ENCODE measurements at regions not wholly inside any gene's neighbourhood (a gene's known extent, or its start where the extent isn't known, plus 50 kb on each side); places are given as distances from the start of the nearest gene placed in this dataset.
"Not testable (repeated sequence)": the region's sequence is repeated elsewhere in the genome, so short reads cannot be mapped to it uniquely, and the experiment has no call there.

DNA sequence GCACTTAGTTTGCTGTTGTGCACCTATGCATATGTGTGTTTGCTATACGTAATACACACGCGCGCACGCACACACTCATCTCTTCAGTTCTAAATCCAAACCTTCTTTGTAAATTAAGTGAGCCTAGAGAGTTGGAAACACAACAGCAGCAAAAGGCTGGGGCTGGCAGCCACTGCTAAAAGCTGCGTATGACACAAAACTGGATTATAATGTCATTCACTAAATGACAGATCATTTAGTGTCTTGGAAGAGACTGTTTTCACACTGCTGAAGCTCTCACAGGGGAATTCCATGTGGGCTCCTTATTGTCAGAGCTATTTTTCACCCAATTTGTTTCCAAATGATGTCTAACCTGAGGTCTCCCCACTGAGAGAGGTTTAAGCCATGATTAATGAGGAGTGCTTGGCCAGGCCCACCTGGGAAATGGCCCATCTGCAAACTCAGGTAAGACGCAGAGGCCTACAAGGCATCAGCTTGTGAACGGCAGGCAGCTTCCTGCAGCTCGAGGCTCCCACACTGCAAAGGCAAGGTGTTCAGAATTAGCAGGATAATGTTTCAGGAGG lies 94.2 kb downstream of the OLIG3 start:
- DNase-seq (ENCODE audit: low spot score), result no peak

DNA sequence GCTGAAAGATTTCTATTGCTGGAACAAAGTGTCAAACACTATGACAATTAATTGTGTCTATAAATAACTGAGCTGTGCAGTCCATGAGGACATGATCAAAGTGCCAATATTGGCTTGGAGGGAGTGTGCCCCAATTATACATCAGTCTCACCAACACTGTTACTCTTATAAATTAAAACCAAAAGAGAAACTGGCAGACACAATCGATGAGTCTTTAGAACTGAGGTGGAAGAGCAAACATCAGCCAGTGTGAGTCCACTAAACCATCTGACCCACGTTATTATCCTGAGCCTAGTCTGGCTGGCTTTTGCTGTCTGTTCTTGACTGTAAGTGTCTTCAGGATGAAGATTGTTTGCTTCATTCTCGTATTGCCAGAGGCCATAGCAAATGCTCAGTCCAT lies 98.9 kb downstream of the OLIG3 start:
- DNase-seq (ENCODE audit: low spot score), result no peak

DNA sequence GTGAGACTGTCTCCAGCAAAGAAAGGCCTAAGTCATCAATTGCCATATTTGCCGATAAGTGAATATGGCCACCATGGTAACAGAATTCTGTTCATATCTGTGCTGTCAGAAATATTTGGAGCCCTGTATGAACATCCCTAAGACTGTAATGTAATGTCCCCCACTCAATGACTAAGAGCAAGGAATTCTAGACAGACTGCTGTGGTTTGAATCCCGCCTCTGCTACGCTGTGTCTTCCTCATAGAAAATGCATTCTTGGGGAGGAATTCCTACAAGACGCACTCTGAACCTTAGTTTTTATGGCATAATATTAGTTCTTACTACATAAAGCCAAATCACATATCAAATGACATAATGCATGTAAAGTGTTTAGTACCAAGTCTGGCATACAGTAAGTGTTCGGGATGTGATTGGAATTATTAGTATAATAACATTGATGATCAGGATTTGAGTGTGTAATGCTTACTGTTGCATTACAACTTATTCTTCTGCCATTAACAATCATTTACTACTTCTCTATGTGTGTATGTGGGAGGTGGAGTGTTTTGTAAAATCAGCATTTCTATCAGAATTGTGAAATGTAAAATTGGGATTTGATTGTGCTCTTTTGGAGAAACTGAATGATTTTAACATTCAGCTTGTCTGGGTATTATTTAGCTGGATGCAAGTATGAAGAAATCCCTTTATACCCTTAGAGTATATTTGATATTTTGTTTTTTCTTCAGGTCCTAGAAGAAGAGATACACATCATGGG lies 103.0 kb downstream of the OLIG3 start:
- no peak for DNase-seq (ENCODE audit: low spot score)

DNA sequence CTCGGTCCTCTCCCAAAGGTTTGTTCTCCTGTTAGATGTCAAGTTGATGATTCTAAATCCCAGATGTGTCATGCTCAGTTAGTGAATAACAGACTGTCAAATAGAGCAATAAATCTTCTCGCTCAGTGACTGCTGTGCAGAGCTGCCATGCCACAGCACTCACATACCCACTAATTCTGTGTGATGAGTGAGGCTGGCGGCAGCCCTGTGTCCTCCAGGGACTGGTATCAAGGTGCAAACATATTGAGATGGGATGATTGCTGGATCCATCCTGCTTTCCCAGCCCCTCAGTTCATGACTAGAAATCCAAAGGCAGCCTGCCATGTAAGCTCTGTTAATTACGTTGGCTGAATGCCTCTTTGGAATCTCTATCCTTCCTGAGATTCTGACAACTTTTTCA lies 103.9 kb downstream of the OLIG3 start:
- DNase-seq (ENCODE audit: low spot score), result no peak

DNA sequence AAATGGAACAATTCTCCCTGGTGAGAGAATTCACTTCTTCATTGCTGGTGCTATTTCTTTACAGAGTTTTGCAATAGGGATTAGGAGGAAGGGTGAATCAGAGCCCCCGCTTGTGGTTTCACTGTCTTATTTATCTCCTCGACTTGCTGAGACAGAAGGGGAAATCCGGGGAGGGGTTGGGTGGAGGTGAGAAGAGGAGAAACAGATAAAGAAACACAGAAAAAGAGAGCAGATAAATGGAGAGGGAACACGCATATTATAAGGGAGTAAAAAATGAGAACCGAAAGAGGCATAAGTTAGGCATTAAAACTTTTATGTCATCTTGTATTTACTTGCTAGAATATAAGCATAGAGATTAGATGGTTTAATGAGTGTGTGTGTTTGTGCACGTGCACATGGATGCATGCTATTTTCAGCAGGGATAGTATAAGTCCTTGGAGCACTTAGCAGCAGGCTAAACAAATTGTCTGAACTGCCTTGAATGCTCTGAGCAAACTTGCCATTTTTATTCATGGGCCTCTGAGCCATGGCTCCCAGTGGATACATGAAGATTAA lies 105.0 kb downstream of the OLIG3 start:
- DNase-seq (ENCODE audit: low spot score), result no peak

DNA sequence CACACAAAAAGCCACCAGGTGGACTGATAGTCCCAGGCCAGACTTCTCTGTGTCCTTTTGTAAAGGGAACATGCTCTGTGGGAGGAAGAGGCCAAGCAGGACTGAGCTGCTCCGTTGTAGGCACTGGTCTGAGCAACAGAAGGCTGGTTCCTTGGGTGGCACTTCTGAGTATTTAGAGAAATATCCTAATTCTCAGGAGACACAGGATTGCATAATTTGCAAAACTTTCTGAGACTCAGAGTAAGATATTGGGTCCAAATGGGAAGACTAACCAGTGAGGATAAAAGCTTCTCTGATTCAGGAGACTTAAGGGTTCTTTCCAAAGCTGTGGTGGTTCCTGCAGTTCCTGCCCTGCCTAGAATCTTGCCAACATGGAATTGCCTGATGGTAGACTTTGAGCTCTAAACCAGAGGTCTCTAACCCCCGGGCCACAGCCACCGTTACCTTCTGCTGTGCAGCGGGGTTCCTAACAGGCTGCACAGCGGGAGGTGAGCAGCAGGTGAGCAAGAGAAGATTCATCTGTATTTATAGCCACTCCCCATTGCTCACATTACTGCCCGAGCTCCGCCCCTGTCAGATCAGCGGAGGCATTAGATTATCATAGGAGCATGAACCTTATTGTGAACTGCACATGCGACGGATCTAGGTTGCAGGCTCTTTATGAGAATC lies 107.0 kb downstream of the OLIG3 start:
- DNase-seq (ENCODE audit: low spot score), result no peak

DNA sequence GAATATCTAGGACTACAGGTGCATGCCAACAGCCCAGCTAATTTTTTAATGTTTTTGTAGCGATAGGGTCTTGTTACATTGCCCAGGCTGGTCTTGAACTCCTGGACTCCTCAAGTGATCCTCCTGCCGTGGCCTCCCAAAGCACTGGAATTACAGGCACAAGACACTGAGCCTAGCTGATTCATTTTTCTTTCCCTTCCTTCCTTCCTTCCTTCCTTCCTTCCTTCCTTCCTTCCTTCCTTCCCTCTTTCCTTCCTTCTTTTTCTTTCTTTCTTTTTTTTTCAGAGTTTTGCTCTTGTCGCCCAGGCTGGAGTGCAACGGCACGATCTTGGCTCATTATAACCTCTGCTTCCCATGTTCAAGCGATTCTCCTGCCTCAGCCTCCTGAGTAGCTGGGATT lies 110.9 kb downstream of the OLIG3 start:
- not testable (repeated sequence) for DNase-seq (ENCODE audit: low spot score)

DNA sequence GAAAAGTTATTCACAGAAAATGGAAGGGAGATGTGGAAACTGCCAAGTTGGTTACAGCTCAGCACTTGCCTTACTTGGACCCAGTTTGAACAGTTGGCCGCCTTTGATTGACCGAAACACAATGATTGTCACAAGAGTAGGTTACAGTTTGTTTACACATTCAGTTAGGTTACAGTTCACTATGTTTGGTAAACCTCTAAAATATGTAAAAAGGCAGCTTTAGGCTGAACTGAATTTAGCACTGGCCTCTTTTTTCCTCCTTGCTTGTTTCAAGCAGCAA lies 116.2 kb downstream of the OLIG3 start:
- DNase-seq (ENCODE audit: low spot score), result no peak

DNA sequence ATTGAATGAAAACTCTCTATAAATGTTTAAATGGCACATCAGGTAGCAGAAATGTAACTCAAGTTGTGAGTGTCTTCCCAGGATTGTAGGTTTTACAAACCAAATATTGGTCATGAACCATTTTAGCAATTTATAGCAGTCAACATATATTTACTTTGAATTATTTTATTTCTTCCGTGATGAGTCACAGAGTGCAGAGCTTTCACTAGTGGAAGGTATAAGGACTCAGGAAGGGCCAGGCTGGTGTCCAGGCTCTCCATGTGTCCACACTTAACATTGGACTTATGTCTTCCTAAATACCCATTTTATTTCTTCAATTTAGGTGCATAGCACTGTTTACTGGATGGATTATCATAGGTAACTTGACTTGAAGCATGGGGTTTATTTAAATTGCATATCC lies 120.9 kb downstream of the OLIG3 start:
- DNase-seq (ENCODE audit: low spot score), result no peak

DNA sequence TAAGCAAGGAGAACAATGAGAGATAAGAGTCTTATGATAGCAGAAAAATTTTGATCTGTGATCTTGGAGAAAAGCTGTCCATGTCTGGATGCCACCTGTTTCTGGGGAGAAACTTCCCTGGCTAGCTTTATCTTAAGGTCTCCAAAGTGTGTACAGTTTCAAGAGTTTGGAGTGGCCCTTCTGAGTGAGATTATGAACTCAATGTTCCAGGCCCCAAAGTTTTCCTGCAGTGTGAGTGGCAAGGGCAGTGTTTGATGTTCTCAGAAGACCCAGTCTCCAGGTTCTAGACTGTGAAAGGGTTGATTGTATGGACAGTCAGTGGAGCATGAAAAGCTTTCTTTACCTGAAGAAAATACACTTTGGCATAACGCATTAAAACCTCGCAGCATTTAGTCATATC lies 121.7 kb downstream of the OLIG3 start:
- no peak for DNase-seq (ENCODE audit: low spot score)

DNA sequence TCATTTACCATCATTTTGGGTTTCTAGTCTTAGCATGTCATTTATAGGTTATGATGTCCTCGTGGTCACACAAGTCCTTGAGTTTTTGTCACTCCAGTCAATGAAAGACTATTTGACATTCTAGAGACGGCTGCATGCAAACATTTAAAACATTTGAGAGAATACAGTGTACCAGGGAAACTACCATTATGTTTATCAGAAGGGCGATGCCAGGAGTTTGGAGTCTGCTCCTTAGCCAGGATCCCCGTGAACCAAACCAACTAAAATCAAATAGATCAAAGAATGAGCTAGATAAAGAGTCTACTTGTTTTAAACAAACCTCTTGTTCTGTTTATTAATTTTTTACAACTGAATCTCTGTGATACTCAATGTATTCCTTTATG lies 122.6 kb downstream of the OLIG3 start:
- no peak for DNase-seq (ENCODE audit: low spot score)

DNA sequence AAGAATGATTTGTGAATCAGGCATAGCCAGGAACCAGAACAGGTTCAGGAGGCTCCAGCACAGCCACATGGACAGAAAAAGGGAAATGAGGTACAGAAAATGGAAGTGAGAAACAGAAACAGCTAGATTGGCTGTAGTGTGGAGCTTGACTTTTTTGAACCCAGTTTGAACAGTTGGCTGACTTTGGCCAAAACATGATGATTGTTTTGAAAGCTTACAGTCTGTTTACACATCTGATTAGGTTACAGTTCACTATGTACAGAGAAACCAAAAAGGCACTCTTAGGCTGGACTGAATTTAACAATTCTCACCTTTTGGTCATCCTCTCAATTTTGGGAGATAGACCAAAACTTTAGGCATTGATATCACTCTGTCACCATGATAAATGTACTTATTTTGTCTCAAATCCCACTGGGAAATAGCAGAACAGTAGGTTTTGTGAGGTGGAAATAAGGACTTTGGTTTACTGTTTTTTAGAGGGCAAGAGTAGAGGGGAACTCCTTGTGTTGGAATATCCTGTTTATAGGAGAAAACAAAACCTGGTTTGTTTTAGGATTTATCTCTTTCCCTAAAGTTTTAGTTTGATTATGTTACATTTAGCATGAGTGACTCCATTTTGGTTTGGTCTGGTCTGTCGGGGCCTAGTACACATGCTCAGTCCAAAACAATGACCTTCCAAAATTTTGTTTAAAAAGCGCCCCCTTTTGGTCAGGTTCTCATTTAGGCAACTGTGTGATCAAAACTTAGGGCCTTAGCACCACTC lies 123.1 kb downstream of the OLIG3 start:
- no peak for DNase-seq (ENCODE audit: low spot score)

DNA sequence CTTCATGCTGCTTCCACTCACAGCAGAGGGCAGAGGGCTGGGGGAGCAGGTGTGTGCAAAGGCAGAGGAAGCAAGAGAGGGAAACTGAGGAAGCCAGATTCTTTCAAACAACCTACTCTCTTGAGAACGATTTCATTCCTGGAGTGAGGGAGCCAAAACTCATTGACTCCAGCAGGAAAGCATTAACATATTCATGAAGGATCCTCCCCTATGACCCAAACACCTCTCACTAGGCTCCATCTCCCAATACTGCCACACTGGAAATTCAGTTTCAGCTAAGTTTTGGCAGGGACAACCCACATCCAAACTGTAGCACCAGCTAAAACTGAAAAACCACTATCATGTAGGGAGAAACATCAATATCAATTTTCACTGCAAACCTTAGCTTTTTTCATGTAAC lies 125.1 kb downstream of the OLIG3 start:
- DNase-seq (ENCODE audit: low spot score), result no peak

DNA sequence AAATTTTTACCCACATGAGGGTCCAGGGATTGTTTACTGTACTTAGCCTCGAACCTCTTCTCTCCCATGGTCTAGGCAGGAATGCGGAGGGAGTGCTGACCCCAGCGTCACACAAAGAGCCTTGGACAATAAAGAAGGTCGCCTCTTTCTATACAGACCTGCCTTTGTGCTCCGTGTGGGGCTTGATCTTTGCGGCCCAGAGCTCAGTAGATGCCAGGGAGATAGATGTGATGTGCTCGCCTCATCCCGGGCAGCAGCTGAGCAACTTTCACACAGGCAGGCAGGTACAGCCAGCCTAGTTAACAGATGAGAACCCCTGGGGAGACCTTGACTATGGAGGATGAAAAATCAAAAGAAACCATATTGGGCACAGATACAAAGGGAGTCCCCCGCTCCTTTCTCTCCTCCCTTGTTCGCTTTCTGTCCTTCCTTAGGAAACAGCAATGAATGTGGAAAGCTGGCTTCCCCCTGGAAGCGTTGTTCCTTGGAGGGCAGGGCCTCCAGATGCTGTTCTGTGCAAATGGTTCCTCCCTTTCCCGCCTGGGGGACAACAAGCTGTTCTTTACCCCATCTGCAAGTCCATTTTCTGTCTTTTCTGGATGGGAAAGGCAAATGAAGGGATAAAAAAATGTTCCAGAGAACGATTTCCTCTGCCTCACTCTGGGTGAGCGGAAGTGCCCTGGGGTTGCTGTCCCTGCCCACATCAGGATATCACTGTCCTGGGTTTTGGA lies 128.3 kb downstream of the OLIG3 start:
- DNase-seq (ENCODE audit: low spot score), result no peak

DNA sequence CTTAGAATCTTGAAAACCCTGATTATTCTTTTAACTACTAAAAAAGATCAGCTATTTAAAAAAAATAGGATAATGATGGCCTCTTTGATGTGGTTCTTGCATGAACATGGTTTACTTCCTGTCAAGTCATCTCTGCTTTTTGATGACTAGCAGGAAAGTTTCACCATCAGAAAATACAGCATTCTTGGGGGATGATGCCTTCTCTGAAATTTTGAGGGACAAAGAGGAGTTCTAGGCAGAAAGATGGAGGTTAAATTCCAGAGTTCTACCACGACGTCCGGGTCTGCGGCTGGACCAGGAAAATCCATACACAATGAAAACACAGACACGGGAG lies 130.4 kb downstream of the OLIG3 start:
- no peak for DNase-seq (ENCODE audit: low spot score)

DNA sequence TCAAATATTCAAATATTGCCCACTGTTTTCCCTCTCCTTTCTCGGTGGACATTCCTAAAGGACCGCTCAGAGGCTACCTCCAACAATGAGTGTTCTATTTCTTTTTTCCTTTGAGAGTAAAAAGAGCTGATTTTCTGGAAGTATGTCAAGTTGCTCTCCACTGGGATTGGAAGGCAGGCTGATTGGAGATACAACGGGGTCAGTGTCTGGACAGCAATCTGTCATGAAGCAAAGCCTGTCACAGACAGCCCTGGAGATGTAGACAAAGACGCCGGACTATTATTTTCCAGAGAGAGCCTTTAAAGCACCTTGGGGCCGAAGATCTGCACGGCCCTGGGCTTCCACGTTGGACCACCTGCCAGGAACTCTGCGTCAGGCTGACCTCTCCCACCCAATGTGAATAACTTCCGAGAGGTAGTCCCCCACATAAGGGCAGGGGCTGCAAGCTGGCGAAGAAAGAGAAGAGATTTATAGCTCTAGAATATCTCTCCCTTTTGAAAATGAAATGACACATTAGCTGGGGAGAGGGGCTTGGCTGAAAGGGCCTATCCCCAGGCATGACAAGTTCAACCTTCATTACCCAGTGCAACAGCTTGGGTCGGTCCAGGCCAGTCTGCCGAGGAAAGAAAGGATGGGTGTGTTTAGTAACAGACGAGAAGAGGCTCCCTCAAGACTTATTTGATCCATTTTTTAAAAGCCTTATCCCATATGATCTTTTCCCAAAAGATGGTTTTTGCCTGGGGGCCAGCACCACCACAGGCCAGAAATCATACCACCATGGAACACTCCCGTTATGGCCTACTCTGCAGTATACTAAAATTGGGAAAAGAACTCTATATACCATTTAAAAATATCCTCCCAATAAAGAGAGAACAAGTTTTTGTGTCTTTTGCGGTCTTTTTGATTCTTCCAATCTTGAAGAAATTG lies 131.1 kb downstream of the OLIG3 start:
- DNase-seq (ENCODE audit: low spot score), result no peak

DNA sequence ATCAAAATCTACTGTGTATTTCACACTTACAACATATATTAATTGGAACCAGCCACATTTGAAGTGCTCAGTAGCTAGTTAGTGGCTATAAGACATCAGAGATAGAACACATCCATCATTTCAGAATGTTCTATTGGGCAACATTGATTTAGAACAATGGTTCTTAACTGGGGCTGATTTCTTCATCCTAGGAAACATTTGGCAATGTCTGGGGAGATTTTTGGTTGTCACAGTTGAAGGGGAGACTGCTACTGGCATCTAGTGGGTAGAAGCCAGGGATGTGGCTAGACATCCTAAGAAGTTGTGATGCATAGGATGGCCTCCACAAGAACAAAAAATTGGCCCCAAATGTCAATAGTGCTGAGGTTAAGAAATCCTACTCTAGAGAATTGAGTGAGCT lies 132.5 kb downstream of the OLIG3 start:
- no peak for DNase-seq (ENCODE audit: low spot score)

DNA sequence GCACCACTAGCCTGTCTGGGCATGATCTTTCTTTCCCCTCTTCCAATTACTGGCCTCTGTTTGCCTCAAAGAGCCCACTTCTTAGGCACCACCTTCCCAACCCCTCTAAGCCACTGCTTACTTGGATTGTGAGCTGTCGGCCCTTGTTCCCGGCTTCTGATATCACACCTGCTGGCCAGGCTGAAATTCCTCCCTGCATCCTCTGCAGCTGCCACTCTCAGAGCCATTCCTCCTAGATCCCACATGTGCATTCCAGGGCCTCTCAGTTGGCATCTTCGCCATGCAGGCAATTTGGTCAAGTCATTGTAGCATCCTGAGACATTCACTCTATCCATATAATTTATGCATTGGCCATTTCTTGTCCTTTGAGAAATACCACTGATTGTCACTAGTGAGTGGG lies 135.9 kb downstream of the OLIG3 start:
- DNase-seq (ENCODE audit: low spot score), result no peak

DNA sequence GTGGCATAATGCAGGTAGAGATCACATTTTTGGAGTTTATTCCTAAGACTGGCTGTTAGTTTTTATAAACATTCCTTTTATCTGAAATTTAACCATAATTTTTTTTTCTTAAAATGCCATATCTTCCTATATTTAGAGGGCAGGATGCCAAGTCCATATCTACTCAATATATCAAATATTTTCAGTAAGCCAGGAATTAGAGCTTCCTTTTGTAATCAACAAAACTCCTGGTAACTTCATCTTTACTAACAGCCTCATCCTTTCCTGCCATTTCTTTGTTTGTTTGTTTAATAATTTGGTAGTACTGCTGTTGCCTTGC lies 136.3 kb downstream of the OLIG3 start:
- no peak for DNase-seq (ENCODE audit: low spot score)

DNA sequence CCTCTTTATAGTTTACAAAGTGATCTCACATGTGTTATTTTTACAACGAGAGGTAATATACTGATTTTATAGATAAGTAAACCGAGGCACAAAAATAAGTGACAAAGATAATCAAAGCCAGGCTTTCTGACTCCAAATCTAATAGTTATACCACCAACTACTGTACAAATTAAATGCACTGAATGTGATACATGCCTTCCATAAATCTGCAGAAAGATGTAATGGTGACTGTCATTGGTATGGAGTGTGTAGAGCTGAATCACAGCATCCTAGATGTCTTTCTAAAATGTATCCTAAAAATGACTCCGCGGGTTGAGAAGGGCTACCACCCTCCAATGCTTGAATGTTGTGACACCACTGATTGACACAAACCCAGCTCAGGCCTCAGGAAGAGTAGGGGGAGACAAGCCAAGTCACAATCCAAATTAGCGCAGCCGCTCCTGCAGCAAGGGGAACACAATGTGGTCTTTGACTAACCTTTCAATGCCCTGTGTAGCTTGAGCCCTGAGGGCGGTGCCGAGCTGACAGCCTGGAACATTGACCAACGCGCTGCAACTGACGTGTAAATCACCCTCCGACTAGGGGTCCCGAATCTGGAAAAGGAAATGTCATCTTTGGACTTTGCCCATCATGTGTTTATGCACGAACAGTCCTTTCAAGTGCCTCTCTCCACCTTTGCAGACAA lies 136.8 kb downstream of the OLIG3 start:
- no peak for DNase-seq (ENCODE audit: low spot score)

Measured in hematopoietic multipotent progenitor cell treated with erythropoietin and hydrocortisone succinate and interleukin-3 and kit ligand, for 15 days (in vitro differentiated cells).